Femur (tissue), 1 donor: ENCODE measurements at regions not wholly inside any gene's neighbourhood (a gene's known extent, or its start where the extent isn't known, plus 50 kb on each side); places are given as distances from the start of the nearest gene placed in this dataset.

ENCODE experiments used
- DNase-seq: peaks from one replicate; pipeline ENCODE4 v3.0.0-alpha.2; 2017

DNA sequence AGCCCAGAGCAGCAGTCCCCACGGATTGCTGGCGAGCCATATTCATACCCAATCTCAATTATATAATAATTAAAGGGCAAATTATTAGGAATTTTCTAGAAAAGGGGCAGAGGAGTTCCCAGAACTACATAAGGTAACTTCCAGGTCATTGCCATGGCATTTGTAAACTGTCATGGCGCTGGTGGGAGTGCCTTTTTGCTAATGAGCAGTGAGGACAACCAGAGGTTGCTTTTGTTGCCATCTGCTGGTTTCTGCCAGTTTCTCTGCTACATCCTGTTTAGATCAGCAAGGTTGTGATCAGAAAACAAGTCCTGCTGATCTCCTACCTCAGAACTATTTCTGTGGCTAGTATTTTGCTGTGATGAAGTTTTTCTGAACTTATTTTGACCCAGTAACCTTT, 159.8 kb upstream of the PIEZO2 start:
- DNase-seq: no peak

DNA sequence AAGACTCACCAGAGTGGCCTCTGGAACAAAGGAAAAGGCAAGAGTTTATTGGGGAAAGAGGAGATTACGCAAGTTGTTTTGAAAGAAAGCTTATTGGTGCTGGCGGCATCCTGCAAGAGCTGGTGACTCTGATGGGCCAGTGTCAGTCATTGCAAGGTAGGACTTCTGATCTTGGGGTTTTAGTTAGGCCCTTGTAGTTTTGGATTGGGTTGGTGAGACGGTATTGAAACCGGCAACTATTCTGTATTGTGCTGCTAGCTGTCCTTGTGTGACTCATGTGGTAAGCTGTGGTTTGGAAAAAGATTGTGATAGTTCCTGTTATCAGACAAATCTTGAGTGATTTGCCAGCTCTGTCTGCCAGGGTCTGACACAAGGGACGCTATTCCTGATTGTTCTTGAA, 159.1 kb upstream of the PIEZO2 start:
- DNase-seq: no peak

DNA sequence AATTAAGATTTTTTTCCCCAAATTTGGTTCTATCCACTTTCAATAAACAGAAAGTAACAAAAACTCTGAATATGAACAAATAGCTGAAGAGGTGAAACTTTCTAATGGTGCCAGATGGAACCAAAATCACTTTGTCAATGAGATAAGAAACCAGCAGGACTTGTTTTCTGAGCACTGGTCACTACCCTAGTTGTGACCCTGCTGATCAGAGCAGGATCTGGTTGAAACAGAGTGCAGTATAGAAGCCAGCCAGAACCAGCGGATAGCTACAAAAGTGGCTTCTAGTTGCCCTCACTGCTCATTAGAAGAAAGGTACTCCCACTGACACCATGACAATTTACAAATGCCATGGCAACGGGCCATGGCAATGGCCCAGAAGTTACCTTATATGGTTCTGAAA, 158.3 kb upstream of the PIEZO2 start:
- DNase-seq: no peak

DNA sequence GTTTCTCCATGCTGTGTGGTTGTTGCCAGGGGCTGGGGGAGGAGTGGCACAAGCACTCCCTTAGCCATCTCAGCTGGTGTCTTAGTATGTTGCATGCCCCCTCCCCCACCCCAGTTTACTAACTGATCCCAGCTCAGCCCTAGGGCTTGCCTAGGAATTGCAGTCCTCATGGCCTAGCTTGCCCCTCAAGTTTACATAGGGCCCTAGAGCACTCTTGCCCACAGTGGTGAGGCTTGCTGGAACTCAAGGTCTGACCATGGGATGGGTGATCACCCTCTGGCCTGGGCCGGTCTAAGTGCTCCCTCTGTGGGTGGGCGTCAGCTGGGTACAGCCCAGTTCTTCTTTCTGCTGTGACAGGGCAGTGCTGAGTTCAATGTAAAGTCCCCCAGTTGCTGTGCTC, 156.1 kb upstream of the PIEZO2 start:
- no peak for DNase-seq

DNA sequence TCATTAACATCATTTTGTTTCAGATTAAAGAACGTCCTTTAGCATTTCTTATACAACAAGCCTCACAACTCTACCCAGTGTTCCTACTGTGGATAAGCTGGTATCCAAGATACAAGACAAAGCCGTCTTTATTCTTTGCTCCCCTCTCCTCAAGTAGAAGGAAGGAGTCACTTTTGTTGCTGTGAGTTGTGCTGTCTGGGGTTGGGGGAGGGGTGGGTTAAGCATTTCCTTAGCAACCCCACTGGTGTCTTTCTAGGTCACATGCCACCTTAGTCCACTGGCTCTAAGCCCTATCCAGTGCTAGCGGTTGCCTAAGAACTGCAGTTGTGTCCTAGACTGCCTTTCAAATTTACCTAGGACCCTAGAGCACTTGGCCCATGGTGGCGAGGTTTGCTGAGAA, 155.6 kb upstream of the PIEZO2 start:
- no peak for DNase-seq

DNA sequence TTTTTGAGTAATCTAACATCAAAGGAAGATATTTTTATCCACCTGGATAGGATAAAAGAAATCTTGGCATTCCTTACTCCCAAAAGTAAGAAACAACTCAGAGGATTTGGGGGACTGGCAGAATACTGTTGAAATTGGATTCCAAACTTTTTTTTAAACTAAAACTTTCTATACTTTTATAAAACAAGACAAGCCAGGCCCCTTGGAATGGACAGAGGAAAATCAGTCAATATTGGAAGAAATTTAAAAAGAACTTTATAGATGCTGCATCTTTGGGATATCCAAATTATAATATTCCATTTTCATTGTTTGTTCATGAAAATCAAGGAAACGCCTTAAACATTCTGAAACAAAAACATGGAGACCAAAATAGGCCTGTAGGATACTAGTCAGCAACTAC, 147.6 kb upstream of the PIEZO2 start:
- no peak for DNase-seq

DNA sequence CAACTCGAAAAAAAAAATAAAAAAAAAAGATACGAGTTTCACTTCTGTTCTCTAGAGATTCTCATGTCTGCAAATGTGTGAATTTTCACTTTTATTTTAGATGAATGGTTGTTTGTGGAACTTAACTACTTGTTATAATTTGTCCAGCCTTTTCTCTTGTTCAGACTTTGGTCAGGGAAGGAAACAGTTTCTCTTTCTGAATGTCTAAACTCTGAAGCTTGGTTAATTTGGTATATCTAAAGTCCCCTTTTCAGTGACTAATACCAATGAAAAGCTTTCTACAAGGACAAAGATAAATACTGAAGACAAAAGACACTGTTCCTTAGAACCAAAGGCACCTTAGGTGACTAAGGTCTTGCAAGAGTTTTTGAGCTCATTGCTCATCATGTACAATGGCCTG, 144.4 kb upstream of the PIEZO2 start:
- no peak for DNase-seq

DNA sequence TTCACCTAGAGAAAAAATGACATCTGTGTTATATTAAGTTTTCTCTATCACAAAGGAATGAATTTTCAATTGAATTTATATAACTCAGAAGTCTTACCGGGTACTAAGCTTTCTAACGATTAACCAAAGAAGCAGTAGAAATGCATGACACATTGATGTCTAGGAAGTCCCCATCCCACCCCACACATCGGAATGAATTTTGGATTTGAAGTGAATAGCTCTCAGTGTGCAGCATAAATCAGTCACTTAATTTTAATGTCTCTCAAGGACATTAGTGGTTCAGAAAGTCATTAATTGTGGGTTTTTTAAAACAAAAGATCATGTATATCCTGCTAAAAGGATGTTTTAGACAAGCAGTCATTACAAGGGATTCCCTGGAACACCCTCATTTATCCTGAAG, 141.4 kb upstream of the PIEZO2 start:
- DNase-seq: no peak

DNA sequence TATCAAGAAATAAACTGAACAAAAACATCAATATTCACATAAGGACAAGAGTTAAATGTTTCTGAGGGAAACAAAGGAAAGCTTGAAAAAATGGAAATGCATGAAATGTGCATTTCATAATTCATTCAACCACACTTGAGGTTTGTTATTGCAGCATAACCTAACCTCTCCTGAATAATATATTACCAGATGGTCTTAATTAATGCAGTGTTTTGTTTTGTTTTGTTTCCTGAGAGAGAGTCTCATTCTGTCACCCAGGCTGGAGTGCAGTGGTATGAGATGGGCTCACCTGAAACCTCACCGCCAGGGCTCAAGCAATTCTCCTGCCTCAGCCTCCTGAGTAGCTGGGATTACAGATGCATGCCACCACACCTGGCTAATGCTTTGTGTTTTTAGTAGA, 139.9 kb upstream of the PIEZO2 start:
- DNase-seq: no peak

DNA sequence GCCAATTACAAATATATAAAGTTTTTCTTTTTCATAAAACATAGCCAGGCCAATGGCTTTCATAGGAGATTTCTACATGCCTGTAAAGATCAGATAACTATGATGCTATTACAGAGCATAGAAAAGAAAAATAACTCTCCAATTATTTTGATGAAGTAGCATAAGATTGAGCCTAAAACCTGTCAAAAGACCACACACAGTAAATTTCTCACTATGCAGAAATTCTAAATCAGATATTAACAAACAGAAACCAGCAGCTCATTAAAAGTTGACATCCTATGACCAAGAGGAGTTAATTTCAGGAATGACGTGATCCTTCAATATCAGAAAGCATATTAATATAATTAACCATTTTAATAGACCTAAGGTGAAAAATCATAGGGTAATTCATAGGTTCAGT, 139.0 kb upstream of the PIEZO2 start:
- DNase-seq: no peak

DNA sequence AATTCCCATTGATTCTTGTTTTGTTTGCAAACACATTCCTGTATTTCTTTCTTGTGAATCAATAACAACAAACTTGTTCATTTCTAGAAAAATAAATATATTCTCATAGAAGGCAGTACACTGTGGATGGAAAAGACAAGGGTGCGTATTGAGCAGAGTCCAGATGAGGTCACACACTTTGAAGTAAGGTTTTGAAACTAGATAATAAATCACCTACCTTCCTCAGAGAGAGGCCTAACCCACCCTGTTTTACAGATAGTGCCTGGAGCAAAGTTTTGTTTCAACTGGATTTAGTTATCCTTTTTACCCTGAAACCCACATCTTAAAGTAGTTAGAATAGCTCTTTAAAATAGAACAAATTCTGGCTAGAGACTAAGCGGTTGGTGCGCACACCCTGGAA, 137.1 kb upstream of the PIEZO2 start:
- no peak for DNase-seq

DNA sequence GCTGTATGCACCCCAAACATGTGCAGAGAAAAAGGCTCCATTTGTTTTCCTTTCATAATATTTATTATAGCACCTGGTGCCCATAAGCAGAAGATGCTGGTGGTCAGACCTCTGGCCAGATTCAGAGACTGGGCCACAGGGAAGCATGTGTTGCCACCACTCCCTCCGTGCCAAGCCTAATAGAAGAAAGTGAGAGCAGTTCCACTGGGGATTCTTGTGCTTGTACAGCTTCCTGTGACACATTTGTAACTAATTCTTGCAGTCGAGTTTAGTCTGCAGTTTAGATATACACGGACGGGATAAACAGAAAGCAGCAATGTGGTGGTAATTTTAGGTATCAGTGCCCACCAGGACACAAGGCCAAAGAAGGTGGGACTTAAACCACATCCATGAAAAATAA, 135.4 kb upstream of the PIEZO2 start:
- no peak for DNase-seq

DNA sequence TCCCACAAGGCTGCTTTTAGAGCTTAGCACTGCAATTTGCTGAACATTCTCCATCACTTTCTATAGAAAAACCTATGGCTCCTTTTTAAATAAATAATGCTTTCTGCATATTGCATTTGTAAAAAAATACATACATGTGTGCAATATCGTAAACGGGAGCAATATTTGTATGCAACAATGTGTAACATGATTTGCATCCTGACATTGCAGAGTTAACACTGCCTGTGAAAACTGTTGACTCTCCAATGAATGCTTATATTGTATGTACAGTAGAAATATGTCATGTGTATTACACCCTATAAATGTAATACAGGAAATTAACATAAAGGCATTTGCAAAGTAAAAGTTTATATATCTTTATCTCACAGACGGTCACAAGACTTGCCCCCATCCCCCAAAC, 135.0 kb upstream of the PIEZO2 start:
- DNase-seq: no peak

DNA sequence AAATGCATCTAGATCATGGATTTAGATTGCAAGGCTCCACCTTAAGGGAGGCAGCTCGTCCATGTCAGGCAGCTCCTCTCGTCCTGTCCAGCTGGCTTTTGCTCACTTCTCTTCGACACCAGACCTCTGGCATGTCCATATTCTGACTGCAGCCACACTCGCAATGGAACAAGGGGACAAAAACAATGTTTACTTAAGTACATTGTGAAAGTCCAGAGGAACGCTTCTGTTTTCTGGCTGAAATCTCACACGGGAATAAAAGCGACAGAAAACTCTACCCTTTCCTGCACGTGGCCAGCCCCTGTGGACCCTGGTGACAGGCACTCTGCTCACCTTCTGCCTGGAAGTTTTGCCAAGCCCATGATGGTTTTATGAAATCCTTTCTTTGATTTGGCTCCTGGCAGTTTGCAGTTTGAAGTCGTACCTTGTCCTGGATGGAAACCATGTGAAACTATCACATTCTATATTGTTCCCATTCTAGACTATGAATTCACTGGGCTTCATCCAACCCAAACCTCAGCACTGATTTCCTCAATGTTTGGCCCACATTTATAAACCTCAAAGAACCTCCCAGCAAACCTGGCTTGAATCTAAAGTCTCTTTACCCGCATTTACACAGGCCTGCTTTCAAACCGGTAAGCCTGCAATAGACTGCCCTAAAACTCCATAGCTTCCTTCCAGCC, 134.3 kb upstream of the PIEZO2 start:
- peak; percentile 72 for DNase-seq

DNA sequence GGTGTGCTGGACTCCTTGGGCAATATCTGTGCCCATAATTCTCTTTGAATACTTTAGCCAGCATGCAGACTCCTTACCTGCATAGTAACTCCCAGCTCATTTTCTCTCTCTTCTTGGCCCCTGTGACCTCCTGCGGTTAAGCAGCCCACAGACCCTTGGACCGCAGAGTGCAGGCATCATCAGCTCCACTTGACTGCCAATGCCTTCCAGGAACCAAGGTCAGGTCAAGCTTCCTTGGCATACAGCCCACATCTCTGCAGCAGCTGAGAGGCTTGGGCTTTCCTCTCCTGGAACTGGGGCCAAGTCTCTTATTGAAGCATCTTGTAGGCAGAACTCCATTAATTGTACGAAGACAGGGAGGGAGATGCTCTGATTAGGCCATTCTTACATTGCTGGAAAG, 130.1 kb upstream of the PIEZO2 start:
- no peak for DNase-seq

DNA sequence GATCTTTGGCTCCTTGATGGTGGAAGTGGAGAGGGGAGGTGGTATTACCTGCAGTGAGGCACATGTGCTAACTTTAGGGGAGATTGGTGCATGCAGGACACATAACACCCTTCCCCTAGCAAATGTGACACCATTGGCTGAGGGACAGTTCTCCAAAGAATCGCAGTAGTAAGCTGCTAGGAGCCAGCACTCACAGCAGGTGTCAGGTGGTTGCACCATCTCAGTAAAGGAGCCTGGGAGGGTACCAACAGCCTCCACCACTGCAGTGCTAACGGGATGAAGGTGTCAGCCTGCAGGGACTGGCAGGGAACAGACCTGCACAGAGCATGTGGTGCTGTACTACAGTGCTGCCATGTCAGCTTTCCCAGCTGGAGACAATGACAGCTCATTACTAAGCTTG, 127.3 kb upstream of the PIEZO2 start:
- DNase-seq: no peak

DNA sequence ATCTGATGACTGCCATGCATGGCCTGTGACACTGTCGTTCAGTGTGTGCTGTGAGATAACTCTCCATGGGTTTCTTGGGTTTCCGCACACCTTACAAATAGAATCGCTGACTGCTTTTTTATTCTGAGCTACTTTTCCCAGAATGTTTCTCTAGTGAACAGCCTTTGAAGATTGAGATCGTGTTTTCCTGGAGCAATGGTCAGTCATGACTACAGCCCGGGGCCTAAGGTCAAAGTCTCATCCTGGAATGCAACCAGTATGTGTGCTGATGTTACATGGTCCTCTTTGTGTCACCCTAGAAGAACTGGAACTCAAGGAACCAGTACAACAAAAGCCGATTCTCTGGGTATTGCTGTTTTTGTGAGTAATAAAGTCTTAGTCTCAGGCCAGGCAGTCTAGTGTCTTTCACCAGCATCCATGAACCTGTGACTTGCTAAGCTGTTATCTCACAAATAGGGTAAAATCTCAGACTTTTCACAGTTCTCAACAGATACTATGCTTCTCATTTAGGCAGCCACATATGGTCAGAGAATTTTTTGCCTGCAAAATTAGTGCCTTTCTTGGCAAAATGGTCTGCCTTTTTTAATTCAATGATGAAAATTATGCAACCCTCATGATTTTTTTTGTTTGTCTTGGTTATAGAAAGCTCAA, 124.9 kb upstream of the PIEZO2 start:
- no peak for DNase-seq

DNA sequence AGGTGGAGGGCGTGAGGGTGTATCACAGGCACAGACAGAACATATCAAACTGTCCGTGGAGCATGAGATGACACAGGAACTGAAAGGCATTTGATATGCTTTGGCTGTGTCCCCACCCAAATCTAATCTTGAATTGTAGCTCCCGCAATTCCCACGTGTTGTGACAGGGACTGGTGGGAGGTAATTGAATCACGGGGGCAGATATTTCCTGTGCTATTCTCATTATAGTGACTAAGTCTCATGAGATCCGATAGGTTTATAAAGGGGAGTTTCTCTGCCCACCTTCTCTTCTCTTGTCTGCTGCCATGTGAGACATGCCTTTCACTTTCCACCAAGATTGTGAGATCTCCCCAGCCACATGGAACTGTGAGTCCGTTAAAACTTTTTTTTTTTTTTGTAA, 123.1 kb upstream of the PIEZO2 start:
- no peak for DNase-seq

DNA sequence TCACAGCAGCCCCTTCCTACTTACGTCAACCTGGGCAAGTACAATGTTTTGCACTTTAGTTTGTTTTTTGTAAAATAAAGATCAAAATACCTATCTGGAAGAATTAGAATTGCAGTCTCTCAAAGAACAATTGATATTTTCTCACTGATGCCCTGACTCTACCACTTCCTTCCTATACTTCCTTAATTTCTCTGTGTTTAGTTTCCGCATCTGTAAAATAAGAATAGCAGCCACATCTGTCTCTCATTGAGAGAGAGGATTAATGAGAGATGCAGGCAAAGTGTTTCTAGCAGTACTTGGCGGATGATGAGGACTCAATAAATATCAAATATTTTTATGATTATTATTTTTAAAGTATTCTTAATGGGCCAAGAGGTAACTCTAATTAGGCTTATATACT, 122.6 kb upstream of the PIEZO2 start:
- no peak for DNase-seq

DNA sequence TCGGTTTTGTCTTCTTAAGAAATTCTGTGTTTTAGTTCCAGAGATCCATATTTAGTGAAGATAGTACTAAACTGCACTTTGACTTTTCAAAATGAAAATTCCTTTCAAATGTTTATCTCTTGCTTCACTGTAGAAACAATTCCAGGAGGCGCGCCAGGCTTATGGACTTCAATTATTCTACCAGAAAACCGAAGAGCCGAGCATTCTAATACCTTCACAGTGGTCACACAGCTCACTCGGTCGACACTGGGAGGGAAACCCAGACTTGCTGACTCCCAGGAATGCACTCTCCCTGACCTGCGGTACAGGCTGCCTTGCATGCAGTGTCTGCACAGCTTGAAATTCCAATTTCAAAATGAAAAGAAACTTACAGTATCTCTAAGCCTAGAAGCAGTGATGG, 119.9 kb upstream of the PIEZO2 start:
- DNase-seq: peak; percentile 69

DNA sequence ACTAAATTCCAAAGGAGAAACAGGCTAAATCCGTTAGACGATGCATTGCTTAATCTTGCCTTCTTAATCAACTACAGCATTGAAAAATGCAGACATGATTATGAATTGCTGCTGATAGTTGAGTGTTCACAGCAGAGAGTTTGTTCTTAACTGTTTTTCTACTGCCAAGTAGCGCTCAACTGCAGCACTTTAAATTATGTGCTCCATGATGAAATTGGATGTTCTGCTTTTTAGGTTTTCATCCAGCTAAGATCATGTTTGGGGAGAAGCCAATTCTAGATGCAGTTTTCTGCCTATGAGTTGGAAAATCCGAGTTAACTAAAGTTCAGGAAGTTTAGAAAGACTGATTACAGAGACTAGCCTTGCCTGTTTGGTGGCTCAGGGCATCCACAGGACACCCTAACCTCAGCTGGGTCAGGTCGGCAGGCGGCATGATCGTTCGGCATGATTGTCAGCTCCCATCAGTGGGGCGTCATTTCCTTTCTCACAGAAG, 119.4 kb upstream of the PIEZO2 start:
- peak; percentile 62 for DNase-seq

DNA sequence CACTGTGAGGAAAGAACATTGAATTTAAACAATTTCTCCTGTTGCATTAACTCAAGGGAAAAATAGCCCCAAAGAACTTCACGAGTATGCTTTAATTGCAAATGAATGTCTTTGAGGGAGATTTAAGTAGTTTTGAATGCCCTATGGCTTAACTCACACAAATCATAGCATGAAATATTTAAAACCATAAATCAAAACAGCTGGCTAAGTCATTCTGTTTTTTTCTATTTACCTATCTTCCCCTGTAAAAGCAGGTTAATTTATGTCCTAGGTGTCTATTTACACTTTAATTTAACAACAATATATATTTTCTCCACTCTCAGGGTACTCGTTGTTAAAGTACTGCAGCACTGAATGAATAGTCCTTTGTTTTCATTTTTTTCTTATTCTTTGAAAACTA, 118.8 kb upstream of the PIEZO2 start:
- DNase-seq: no peak

DNA sequence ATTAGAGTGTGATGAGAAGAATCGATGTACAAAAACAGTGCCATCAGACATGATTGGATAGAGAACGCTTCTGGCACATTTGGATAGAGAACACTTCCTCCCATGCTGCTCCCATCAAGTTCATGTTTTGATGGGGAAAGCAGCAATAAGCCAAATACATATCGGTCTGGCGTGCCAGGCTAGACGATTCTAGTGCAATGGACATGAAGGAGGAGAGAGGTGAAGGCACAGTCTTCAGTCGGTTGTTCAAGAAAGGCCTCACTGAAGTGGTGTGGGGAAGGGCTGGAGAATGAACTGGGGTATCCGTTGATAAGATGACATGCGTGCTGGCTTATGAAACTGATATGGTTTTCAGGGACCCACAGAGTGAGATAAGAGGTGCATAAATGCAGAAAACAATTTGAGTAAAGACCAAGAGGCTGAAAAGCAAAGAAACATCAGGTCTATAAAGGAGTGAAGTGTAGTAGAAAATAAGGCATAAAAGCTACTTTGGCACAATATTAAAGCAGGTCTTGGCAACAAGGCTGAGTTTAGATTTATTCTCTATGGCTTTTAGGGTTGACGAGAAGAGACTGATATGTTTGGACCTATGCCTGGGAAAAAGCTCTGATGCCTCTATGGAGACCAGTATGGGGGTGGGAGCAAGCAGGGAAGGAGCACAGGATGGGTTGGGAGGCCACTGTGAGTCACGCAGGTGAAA, 117.6 kb upstream of the PIEZO2 start:
- DNase-seq: no peak

DNA sequence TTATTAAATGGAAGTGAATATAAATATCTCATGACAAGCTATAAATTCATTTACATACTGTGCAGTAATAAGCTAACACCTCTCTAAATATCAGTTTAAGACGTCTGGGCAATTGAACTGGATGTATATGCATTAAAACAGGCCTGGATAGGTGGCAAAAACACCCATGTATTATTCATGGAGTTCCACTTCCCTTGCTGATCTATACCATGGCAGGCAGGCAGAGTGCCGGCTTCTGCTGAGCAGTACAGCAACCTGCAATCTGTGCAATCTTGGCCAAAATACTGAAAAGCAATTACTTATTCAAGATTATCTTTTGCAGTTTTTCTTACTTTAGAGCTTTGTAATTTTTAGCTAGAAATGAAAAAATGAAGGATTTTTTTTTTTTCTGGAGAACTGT, 112.1 kb upstream of the PIEZO2 start:
- DNase-seq: no peak
